ES-I3 (cell line): ENCODE measurements at regions not wholly inside any gene's neighbourhood (a gene's known extent, or its start where the extent isn't known, plus 50 kb on each side); places are given as distances from the start of the nearest gene placed in this dataset.

Source experiments
- H3K36me3 ChIP-seq: 2 replicates; pipeline ENCODE4 v1.6.1; 2013; ENCODE audit warnings: mild to moderate bottlenecking, low read length, control low read depth, moderate library complexity; ENCODE audit not compliant: insufficient read depth
- H3K4me1 ChIP-seq: 2 replicates; pipeline ENCODE4 v1.6.1; 2013; ENCODE audit warnings: mild to moderate bottlenecking, control low read depth, low read length; ENCODE audit not compliant: insufficient read depth
- H3K9ac ChIP-seq: 2 replicates; pipeline ENCODE4 v1.6.1; 2013; ENCODE audit warnings: low read depth, mild to moderate bottlenecking, low read length, moderate library complexity
- H3K9me3 ChIP-seq: 2 replicates; pipeline ENCODE4 v1.6.1; 2013; ENCODE audit warnings: mild to moderate bottlenecking, low read length, moderate library complexity; ENCODE audit not compliant: control insufficient read depth, insufficient read depth

- Histone ChIP-seq H3K36me3 (no peaks in the 10 kb centered on the region), H3K4me1 (no peaks in the 10 kb centered on the region; the same call in 1 of the 2 replicates), H3K9me3 (no peaks in the 10 kb centered on the region), H3K9ac (no peak overlapping the region)
Measured at GRCh38 chr21:14877581-14878228, 187.1 kb downstream of the NRIP1 start.

GRCh38 chr21:14876524-14876840 lies 188.3 kb downstream of the NRIP1 start:
- Histone ChIP-seq H3K36me3 (no peaks in the 10 kb centered on the region), H3K9ac (no peak overlapping the region), H3K4me1 (no peaks in the 10 kb centered on the region; the same call in 1 of the 2 replicates), H3K9me3 (no peaks in the 10 kb centered on the region)

- Histone ChIP-seq H3K4me1 (no peaks in the 10 kb centered on the region; the same call in 1 of the 2 replicates), H3K9ac (no peak overlapping the region), H3K9me3 (no peaks in the 10 kb centered on the region), H3K36me3 (no peaks in the 10 kb centered on the region)
Measured at GRCh38 chr21:14875704-14876523, 188.9 kb downstream of the NRIP1 start.

- Histone ChIP-seq H3K9me3 (no peaks in the 10 kb centered on the region), H3K4me1 (no peaks in the 10 kb centered on the region; the same call in 1 of the 2 replicates), H3K36me3 (no peaks in the 10 kb centered on the region), H3K9ac (no peak overlapping the region)
Measured at GRCh38 chr21:14875186-14875585, 189.6 kb downstream of the NRIP1 start.

GRCh38 chr21:14874379-14874778 lies 190.4 kb downstream of the NRIP1 start:
- no peaks in the 10 kb centered on the region for H3K36me3 ChIP-seq
- no peaks in the 10 kb centered on the region for H3K9me3 ChIP-seq
- H3K4me1 ChIP-seq = no peaks in the 10 kb centered on the region; the same call in 1 of the 2 replicates
- H3K9ac ChIP-seq = no peak overlapping the region

GRCh38 chr21:14871861-14872260 lies 192.9 kb downstream of the NRIP1 start:
- H3K4me1 ChIP-seq = peaks cover 6% of the 10 kb centered on the region; the same call in 1 of the 2 replicates
- no peak overlapping the region for H3K9ac ChIP-seq
- no peaks in the 10 kb centered on the region for H3K9me3 ChIP-seq
- H3K36me3 ChIP-seq = no peaks in the 10 kb centered on the region

GRCh38 chr21:14870853-14871149 lies 194.0 kb downstream of the NRIP1 start:
- Histone ChIP-seq H3K36me3 (no peaks in the 10 kb centered on the region), H3K4me1 (peaks cover 6% of the 10 kb centered on the region; the same call in 1 of the 2 replicates), H3K9ac (no peak overlapping the region), H3K9me3 (no peaks in the 10 kb centered on the region)

GRCh38 chr21:14869984-14870852 lies 194.6 kb downstream of the NRIP1 start:
- H3K9me3 ChIP-seq = no peaks in the 10 kb centered on the region

GRCh38 chr21:14866859-14867765 lies 197.7 kb downstream of the NRIP1 start:
- Histone ChIP-seq H3K4me1 (peaks cover 6% of the 10 kb centered on the region; the same call in 1 of the 2 replicates), H3K9me3 (no peaks in the 10 kb centered on the region), H3K9ac (no peak overlapping the region)

More at GRCh38 chr21:14869984-14870852, 194.6 kb downstream of the NRIP1 start:
- Histone ChIP-seq H3K9ac (no peak overlapping the region), H3K4me1 (peaks cover 6% of the 10 kb centered on the region; the same call in 1 of the 2 replicates), H3K36me3 (no peaks in the 10 kb centered on the region)

GRCh38 chr21:14864211-14865021 lies 200.4 kb downstream of the NRIP1 start:
- peaks cover 6% of the 10 kb centered on the region; the same call in 1 of the 2 replicates for H3K4me1 ChIP-seq
- H3K9ac ChIP-seq = no peak overlapping the region
- H3K36me3 ChIP-seq = no peaks in the 10 kb centered on the region
- no peaks in the 10 kb centered on the region; the same call in 1 of the 2 replicates for H3K9me3 ChIP-seq

More at GRCh38 chr21:14866859-14867765, 197.7 kb downstream of the NRIP1 start:
- no peaks in the 10 kb centered on the region for H3K36me3 ChIP-seq

GRCh38 chr21:14863745-14864210 lies 201.0 kb downstream of the NRIP1 start:
- H3K4me1 ChIP-seq = peaks cover 6% of the 10 kb centered on the region; the same call in 1 of the 2 replicates
- H3K9me3 ChIP-seq = no peaks in the 10 kb centered on the region; the same call in 1 of the 2 replicates
- no peak overlapping the region for H3K9ac ChIP-seq
- no peaks in the 10 kb centered on the region for H3K36me3 ChIP-seq

GRCh38 chr21:14862794-14863720 lies 201.7 kb downstream of the NRIP1 start:
- Histone ChIP-seq H3K9ac (no peak overlapping the region), H3K4me1 (no peaks in the 10 kb centered on the region), H3K36me3 (no peaks in the 10 kb centered on the region), H3K9me3 (no peaks in the 10 kb centered on the region; the same call in 1 of the 2 replicates)
